Prostate gland (tissue), 2 donors: ENCODE measurements at regions not wholly inside any gene's neighbourhood (a gene's known extent, or its start where the extent isn't known, plus 50 kb on each side); places are given as distances from the start of the nearest gene placed in this dataset.

Experiments used
- POLR2A ChIP-seq: fragments of 450-650 bp; IDR thresholded peaks from one replicate; pipeline ENCODE4 v1.6.1; 2016; ENCODE audit warnings: antibody characterized with exemption, mild to moderate bottlenecking
- TF ChIP-seq, protein P1 (sequence below), 4 experiments: fragments of 200-600 bp in 2 of 4; fragments of 450-650 bp in 2 of 4; sonication (generic) in 2 of 4; IDR thresholded peaks; 1 replicate in 3 of 4; 2 replicates in 1 of 4; pipeline ENCODE4 v1.5.1; 2016 to 2019; ENCODE audit warnings: antibody characterized with exemption in 4 of 4, mild to moderate bottlenecking in 2 of 4, moderate library complexity in 2 of 4

DNA sequence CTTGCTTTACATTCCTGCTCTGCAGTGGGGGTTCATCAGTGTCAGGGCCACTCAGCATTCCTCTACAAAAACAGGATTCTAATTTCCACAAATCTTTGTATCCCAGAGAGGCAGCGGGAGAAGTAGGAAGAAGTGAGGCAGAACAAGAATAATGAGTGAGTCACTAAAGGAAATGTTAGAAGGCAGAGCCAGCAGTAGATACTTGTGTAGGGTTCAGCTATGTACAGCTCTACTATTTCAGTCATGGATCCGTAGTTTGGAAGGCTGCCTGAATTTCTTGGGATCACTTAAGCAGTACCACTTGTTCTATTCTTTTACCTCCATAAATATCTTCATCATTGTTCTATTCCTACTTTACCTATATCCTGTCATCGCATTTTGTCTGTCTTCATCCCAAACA lies 246.3 kb upstream of the TLE4 start:
- TF ChIP-seq POLR2A = no peak
- TF ChIP-seq, protein P1, sequence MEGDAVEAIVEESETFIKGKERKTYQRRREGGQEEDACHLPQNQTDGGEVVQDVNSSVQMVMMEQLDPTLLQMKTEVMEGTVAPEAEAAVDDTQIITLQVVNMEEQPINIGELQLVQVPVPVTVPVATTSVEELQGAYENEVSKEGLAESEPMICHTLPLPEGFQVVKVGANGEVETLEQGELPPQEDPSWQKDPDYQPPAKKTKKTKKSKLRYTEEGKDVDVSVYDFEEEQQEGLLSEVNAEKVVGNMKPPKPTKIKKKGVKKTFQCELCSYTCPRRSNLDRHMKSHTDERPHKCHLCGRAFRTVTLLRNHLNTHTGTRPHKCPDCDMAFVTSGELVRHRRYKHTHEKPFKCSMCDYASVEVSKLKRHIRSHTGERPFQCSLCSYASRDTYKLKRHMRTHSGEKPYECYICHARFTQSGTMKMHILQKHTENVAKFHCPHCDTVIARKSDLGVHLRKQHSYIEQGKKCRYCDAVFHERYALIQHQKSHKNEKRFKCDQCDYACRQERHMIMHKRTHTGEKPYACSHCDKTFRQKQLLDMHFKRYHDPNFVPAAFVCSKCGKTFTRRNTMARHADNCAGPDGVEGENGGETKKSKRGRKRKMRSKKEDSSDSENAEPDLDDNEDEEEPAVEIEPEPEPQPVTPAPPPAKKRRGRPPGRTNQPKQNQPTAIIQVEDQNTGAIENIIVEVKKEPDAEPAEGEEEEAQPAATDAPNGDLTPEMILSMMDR (IDR thresholded peaks at IDR 0.05) = no peak
